GM20431 (cell line): ENCODE measurements at regions not wholly inside any gene's neighbourhood (a gene's known extent, or its start where the extent isn't known, plus 50 kb on each side); places are given as distances from the start of the nearest gene placed in this dataset.

Source experiments
- in situ Hi-C: fragments of 300-500 bp; cut with MseI, MboI; formaldehyde crosslinking; loops from one replicate; pipeline ENCODE4 v1.15.0; 2020; ENCODE audit warnings: low sequenced_read_pairs; ENCODE audit not compliant: unreplicated experiment

- in situ Hi-C loops = no loop called here
Observed at GRCh38 chr12:105993766-105994555, 144.8 kb downstream of the NUAK1 start.

- in situ Hi-C loops = no loop called here
Observed at GRCh38 chr12:105995961-105996431, 142.8 kb downstream of the NUAK1 start.

GRCh38 chr12:105998561-105998960, 140.2 kb downstream of the NUAK1 start:
- in situ Hi-C loops = no loop called here

- in situ Hi-C loops = no loop called here
Observed at GRCh38 chr12:106000382-106001104, 138.2 kb downstream of the NUAK1 start.

GRCh38 chr12:106001105-106001836, 137.5 kb downstream of the NUAK1 start:
- in situ Hi-C loops = no loop called here

- in situ Hi-C loops = no loop called here
Observed at GRCh38 chr12:106001837-106002218, 136.9 kb downstream of the NUAK1 start.

GRCh38 chr12:106003297-106003696, 135.5 kb downstream of the NUAK1 start:
- in situ Hi-C loops = no loop called here

- in situ Hi-C loops = no loop called here
Observed at GRCh38 chr12:106004289-106004688, 134.5 kb downstream of the NUAK1 start.

GRCh38 chr12:106006382-106006781, 132.4 kb downstream of the NUAK1 start:
- in situ Hi-C loops = no loop called here

- in situ Hi-C loops = no loop called here
Observed at GRCh38 chr12:106006940-106007339, 131.8 kb downstream of the NUAK1 start.

GRCh38 chr12:106010741-106011140, 128.0 kb downstream of the NUAK1 start:
- in situ Hi-C loops = no loop called here
